GM19035 (cell line): ENCODE measurements at regions not wholly inside any gene's neighbourhood (a gene's known extent, or its start where the extent isn't known, plus 50 kb on each side); places are given as distances from the start of the nearest gene placed in this dataset.

Experiments used
- ATAC-seq: cut with Tn5 transposase; IDR thresholded peaks from one replicate; pipeline ENCODE4 v1.9.1; 2021; ENCODE audit not compliant: unreplicated experiment

DNA sequence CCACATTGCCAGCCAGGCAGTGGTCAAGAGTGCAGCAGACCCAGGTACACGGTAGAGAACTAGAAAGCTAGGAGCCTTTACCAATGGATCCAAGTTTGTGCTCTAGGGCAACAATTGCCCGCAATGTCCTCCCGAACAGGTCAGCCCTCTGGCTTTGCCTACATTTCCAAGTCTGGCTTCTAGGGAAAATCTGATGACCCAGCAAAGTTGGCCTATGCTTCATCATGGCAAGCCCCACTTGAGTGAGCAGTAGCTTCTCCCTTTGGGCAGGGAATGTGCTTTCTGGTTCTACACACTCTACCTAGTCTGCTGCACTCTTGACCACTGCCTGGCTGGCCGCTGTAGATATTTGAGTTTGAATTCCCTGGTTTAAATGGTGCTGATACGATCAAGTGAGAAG lies 361.6 kb upstream of the NR2F2 start:
- no peak for ATAC-seq

DNA sequence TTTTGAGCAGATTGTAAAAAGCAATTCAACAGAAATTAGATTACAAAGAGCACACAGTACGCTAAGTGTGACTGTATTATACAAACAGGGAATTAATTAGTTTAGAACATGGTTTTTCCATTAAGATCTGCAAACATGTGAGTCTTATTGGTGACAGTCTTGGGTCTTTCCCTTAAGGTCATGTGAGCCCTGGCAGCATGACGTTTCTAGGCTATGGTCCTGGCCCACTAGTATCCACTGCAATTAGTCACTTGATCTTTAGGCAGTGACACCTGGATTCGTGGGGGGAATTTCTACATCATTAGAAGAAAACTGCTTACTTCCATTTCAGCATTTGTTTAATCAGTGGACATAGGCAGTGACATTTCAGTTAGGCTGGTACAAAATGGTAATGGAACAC lies 360.2 kb upstream of the NR2F2 start:
- no peak for ATAC-seq

DNA sequence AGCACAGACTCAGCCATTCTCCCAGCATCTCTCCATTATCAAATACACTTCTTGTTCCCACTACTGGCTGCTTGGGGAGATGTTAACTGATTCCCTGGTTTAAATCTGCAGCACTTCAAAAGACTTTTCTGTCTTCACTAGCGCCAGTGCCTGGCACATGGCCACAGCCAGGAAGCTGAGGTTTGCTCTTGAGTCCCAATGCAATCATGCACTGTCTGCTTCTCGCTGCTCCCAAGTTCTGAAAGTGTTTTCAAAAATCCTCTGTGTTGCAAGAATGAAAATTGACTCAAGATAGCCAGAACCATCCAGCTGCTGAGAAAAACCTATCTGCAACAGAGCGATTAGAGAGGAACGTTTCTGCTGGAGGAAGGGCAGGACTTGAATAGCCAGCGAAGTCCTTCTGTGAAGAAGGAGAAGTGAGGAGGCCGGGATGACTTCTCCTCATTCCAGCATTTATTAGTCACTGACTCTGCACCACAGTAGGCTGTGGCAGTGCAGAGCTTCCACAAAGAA lies 358.4 kb upstream of the NR2F2 start:
- ATAC-seq: no peak

DNA sequence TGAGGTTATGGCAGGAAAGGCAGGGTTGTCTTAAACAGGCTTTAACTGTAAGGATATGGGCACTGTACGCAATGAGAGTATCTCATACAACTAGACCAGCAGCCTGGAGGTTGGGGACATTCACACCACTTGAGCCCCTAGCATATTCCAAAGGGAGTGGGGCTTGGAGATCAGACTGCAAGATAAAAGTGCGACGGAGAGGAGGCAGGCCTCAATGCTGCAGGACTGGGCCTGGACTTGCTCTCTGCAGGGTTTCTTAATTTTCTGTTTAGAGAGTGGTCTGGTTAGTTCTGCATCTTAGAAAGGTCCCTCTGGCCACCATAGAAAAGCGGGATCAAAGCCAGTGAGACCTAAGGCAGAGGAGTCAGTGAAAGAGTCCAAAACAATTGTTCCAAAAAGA lies 357.7 kb upstream of the NR2F2 start:
- no peak for ATAC-seq

DNA sequence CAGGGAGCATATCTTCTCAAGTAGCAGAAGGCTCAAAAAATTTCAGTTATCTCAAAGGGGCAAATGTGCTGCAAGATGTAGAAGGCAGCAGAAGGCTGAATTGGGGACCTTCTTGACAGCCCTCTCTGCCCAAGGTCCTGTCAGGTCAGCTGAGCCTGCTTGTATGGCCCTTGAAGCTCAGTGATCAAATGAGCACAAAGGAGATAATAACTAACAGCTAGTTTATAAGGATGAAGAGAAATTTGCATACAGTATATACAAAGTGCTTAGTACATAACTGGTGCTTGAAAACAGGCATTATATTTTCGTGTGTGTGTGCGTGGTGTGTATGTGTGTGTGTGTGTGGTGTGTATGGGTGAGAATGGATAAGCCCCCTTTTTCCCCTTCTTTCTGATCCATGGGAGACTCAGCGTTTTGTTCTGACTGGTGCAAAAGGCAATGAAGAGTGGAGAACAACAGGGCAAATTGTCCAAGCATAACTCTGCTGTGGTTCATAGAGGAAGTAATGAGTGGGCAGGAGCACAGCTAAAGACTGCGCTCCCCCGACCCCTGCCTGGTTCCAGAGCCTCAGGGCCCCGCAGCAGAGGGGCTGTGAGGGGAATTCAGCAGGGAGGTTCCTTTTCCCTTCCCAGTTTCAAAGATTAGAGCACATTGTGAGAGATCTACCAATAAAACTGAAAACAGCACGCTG lies 356.8 kb upstream of the NR2F2 start:
- no peak for ATAC-seq

DNA sequence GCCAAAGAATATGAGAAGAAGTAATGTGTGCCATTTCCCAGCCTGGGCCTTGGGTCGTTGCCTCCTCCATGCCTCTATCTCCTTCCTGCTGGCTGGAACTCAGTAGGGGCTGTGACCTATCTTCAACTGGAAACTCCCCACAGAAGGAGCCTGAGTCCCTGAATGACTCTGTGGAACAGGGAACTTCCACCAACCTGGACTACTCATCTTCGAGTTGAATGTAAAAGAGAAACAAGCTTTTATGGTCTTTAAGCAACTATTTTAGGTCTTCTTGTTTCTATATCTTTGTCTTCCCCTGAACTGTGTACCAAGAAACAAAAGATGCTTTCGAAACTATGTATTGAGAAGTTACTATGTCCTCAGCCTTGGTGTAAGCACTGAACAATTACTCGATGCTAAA lies 355.3 kb upstream of the NR2F2 start:
- no peak for ATAC-seq

DNA sequence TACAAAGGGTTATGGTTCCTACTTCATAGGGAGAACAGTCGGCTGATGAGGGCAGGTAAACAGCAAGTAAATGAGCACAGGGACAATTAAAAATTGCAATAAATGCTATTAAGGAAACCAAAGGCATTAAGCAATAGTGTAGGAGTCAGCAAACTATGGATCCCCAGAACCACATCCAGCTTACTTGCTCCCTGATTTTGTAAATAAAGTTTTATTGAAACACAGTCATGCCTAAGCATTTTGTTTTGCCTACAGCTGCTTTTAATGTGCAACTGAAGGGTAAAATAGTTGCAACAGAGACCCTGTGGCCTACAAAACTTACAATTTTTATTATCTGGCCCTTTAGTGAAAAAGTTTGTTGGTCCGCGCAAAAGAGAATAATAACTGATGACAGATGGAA lies 351.2 kb upstream of the NR2F2 start:
- ATAC-seq: no peak

DNA sequence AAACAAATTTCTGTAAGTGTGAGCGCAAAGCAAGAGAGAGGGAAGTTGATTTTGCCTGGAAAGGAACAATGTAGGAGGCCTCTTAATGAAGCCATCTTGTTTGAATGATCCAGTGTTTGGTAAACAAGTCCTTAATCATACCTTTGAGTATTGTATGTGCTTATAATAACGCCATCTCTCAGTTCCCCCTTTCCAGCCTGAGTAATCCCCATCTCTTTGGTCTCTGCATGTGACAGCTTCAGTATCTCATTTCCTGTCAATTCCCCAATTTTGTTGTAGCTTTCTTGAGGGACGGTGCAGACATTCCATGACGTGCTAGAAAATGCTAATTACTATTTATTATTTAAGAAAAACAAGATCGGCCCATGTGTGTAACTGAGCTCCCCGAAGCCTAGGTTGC lies 349.3 kb upstream of the NR2F2 start:
- no peak for ATAC-seq

DNA sequence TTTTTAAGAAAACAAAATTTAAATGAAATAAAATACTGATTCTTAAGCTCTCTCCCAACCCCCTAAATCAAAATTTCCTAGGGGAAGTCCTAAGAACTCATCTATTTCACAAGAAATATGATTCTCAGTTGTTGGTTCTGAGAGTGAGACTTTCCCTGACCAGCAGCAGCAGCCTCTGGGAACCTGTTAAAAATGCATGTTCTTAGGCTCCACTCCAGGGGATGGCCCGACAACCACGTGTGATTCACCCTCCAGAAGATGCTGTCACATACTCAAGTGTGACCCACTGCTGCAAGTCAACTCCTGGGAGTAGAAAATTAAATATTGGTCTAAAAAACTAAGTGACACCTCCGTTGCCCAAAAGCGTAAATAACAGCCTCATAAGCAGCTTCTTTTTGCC lies 343.2 kb upstream of the NR2F2 start:
- no peak for ATAC-seq

DNA sequence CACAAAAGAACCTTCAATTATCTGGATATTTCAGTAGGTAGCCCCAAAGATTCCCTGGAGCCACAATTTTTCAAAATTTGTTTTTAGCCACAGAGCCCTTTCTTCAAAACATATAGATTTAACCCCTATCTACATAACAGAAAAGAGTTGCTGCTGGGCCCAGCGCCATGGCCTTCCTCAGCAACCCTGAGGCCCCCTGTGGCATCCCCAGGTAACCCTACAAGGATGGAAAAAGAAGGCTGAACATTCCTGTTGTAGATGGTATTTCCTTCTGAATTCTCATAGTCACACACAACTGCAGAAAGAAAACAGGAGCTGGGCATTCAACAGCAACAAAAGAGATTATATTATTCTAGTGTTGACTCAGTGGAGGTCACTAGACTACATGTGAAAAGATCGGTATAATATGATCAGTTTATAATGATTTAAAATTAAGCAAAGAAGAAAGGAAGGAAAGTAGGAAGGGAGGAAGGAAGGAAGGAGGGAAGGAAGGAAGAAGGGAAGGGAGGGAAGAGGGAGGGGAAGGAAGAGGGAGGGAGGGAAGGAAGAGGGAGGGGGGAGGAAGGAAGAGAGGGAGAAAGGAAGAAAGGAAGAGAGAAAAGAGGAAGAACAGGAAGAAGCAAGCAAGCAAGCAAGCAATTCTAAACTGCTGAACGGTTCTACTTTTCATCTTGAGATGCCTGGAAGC lies 342.5 kb upstream of the NR2F2 start:
- ATAC-seq: no peak

DNA sequence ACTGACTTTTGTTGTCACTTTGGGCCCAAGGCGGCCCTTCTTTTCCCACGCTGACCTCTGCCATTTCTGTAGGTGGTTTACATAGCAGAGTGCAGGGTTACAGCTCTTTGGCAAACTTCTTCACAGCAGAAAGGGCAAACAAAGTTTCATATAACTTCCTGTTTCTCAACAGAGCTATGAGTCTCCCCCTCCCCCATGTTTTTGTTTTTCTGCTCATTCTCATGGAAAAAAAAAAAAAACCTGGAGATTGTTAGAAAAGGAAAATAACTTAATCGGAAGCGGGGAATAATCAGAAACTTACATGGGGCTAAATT lies 342.0 kb upstream of the NR2F2 start:
- ATAC-seq: no peak

DNA sequence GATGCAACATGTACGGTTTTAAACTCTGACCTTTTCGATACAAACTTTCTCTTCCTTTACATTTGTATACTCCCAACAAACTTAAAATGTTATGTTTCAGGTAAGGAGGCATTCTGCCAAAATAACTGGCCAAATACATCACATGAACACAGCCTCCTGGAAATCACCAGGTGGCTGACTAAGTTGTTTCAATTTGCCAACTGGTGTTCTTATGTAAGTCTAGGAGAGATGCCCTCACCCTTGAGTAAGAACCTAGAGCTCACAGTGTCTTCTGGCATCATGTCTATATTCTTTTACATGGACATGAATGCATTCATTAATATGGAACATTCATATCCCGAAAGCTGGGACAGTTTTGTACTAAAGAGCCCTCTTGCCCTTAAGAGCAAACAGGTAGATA lies 341.1 kb upstream of the NR2F2 start:
- ATAC-seq: no peak

DNA sequence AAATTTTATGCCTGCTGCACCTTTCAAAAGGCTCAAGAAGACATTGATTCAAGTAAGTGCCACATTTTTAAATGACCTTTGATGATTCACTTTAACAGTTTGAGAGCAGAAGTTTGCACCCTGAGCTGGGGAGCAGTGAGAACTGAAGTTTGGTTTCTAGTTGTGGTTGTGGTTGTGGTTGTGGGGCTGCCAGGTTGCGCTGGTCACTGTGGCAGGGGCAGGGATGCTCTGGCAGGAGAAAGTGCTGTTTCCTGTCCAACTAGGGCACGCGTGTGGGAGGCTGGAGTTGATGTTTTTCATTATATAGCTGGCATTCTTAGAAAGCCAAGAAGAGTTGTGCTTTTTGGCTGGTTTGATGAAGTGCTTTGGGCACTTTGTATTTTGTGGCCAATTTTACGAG lies 339.7 kb upstream of the NR2F2 start:
- ATAC-seq: no peak

DNA sequence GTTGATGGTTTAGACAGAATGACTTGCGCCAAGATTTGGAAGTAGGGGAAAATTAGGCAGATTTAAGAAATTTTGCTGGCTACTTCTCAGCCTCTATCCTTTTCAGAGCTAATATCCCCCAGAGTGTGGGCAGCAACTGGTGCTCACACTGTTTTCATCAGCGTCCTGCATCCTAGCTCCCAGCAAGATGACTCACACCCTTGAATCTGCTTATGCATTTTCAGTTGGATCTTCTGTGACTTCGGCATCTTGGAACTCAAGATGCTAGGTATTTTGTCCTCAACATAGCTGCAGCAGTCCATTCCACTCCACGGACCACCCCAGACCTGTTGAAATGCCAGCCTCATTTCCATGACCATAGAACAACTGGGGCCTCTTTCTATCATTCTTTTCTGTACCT lies 336.1 kb upstream of the NR2F2 start:
- no peak for ATAC-seq

DNA sequence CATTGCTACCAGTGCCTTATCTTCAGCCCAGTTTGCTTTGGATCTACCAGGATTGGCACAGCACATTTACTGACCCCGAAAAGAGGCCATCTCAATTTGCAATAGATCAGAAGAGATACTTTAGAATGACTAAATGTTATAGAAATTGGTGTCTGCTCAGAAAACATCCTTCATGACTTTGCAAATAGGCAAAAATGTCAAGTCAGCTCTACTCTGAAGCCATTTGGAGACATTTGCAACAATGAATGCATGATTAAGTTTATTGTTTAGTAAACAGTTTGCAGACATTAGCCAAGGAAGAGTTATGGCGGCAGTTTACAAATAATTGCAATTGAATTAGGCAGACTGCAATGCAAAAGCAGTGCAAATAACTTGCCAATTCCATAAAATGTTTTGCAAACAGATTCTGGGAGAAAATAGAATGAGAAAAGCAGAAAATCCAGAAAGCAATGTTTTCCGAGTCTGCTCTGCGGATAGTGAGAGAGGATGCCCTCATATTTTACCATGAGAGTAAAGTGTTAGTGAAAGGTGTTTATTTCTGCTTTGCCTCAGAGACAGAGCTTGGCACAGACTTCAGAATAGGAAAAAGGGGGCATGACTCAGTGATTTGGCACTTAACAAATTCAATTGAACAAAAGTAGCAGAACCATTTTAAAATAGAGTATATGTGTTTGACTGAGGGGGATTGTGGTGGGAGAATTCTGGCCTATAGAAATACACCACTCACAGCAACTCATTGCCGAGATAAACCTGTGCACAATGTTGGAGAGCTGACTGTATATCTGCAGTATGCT lies 334.9 kb upstream of the NR2F2 start:
- no peak for ATAC-seq

DNA sequence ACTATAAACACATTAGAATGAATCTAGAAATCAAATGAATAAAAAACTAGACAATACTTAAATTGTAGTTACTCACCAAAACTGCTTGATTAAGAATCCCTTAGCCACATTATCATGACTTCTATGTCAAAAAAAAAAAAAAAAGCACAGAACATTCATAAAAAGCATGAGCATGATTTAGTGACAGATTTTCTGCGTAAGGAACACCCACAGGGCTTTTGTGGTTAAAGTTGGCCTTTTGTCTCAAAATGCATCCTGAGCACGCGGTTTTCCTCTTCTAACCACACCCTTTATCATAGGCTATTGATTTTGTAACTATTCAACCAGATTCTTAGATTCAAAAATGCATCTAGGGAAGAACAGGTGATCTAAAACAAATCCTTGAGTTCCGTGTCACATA lies 334.0 kb upstream of the NR2F2 start:
- ATAC-seq: no peak

DNA sequence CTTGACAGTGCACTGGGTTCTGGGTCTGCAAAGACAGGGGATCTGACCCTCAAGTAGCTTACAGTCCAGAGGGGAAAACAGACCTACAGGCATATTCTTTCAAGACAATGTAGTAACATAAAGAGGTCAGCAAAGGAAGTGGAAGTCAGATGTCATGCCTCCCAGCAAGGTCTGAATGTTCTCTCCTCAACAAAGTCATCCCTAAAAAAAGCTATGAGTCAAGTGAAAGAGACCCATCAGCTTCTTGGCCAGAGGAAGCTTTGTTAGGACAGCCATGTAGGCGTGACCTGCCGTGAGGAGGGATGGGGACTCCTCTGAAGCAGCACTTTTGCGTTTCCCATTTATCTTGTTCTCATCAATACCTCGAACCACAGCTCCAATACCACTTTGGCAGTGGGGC lies 331.6 kb upstream of the NR2F2 start:
- ATAC-seq: no peak

DNA sequence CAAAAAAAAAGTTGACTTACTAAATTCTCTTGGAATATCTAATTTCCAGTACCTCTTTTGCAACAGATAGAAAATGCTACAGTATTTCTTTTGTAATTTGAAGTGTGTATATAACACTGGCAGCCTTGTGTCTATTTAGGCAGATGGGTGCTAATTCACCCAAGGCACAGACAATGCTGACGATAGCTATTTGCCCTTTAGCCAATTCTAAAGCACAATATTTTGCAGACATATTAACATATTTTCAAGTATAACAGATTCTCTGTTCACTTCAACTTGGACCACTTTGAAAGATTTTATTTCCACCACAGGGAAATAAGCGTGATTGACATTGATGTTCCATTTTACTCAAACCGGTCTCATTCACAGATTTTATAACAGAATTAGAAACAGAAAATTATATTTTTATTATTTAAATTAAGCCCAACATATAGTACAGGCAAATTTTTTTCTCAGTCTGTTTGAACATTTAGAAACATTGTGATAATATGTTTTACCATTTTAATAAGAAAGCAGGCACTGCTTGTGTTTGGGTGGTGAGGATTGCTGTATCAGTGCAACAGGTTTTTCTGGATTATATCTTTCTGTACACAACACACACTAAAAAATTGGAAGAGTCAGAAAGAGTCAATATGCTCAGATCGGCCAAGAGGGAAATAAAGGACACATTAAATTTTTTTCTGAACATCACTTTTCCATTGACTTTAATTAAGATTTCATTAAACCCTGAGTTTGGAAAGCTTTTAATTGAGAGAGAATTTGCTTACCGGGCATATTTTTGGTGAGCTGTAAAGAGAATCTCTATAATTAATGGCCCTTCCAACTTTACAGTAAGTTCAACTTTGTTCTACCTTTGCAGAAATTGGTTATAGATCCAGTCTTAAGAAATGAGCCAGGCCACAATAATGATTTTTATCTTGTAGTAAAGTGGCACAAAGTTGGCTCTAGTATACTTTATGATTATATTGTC lies 327.3 kb upstream of the NR2F2 start:
- ATAC-seq: no peak

DNA sequence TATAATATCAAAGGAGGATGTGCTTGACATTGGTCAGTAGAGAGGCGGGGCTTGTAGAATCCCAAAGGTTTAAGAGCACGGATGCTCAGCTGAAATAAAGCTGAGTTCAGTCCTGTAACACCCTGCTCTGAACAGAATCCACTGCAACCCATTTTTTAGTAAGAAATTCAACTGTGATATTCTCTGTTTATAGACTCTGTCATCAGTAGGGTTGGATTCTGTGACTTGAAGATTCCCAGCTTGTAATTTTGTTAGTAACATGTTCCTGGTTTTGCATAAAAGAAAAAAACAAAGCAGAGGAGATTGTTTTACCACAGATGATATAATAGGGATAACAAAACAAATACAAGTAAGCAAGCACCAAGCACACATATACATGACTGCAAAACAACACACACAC lies 324.6 kb upstream of the NR2F2 start:
- ATAC-seq: no peak

DNA sequence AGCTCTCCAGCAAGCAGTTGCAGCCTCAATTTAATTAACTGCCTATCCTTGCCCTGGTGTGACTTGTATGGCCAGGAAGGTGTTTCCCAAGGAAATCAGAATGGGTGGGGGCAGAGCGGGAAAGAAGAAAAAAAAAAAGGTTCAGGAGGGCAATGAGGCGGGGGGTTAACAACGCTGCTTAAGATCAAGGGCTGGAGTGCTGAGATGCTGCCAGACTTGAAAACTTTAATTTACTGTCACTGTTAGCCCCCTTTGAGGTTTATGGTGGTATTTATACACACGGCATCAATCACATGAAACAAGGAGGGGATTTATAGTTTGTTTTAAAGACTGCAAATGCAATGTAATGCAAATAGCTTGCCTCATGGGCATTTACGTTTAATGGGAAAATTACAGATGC lies 319.4 kb upstream of the NR2F2 start:
- no peak for ATAC-seq

DNA sequence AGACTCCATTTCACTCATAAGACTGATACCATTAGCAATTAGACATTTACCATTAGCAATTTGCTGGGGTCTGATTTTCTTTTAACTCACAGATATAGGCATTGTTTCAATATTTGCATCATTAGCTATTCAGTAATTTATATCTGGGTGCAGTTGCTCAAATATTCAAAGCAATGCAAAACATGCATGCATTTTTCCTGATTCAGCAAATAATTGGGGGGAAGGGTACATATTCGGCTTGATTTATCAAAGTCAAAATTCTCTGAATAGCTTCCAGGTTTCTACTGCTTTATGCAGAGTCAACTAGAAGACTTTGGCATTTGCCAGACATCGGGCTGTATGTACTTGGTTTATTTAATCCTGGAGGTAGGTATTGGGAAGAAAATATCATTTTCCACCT lies 315.6 kb upstream of the NR2F2 start:
- no peak for ATAC-seq
